ENCODE measurements at regions not wholly inside any gene's neighbourhood (a gene's known extent, or its start where the extent isn't known, plus 50 kb on each side); places are given as distances from the start of the nearest gene placed in this dataset.

DNA sequence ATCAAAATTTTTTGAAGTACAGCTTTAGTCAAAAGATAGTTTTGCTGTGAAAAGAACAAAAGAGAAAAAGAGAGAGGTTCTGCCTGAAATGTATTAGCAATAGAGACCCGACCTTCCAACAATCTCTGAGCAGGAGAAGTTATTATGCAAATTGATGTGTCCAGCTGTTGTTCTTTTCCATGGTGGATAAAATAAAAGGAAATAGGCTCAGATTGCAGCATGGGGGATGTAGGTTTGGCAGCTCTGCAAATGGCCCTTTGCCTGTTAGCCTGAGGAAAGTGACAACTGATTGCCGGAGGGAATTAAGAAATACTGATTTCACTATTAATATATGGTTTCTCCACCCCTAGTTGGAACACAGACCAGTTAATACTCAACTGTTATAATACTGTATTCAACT is 1283.2 kb upstream of the NXPH2 start:
- Histone ChIP-seq H3K4me3 (ENCODE audit: low read depth in 1 of 3, low read length in 3 of 3) (no peak overlapping the region), H3K36me3 (ENCODE audit: control insufficient read depth in 4 of 4, insufficient read depth in 3 of 4, low read depth in 1 of 4, low read length in 3 of 4) (no peaks in the 10 kb centered on the region), H3K27ac (ENCODE audit: low read depth in 1 of 2, low read length in 2 of 2) (no peak overlapping the region), H3K9me3 (ENCODE audit: control insufficient read depth in 4 of 4, low read length in 3 of 4) (no peaks in the 10 kb centered on the region), H3K4me1 (ENCODE audit: control insufficient read depth in 4 of 4, insufficient read depth in 4 of 4, low read length in 3 of 4) (no peaks in the 10 kb centered on the region), H3K27me3 (ENCODE audit: control insufficient read depth in 4 of 4, insufficient read depth in 4 of 4, low read length in 3 of 4) (no peaks in the 10 kb centered on the region), H3K9ac (ENCODE audit: low read depth in 1 of 2, low read length in 2 of 2) (no peak overlapping the region)
- DNase-seq (ENCODE audit: low spot score), result no peak
- TF ChIP-seq, protein P1, sequence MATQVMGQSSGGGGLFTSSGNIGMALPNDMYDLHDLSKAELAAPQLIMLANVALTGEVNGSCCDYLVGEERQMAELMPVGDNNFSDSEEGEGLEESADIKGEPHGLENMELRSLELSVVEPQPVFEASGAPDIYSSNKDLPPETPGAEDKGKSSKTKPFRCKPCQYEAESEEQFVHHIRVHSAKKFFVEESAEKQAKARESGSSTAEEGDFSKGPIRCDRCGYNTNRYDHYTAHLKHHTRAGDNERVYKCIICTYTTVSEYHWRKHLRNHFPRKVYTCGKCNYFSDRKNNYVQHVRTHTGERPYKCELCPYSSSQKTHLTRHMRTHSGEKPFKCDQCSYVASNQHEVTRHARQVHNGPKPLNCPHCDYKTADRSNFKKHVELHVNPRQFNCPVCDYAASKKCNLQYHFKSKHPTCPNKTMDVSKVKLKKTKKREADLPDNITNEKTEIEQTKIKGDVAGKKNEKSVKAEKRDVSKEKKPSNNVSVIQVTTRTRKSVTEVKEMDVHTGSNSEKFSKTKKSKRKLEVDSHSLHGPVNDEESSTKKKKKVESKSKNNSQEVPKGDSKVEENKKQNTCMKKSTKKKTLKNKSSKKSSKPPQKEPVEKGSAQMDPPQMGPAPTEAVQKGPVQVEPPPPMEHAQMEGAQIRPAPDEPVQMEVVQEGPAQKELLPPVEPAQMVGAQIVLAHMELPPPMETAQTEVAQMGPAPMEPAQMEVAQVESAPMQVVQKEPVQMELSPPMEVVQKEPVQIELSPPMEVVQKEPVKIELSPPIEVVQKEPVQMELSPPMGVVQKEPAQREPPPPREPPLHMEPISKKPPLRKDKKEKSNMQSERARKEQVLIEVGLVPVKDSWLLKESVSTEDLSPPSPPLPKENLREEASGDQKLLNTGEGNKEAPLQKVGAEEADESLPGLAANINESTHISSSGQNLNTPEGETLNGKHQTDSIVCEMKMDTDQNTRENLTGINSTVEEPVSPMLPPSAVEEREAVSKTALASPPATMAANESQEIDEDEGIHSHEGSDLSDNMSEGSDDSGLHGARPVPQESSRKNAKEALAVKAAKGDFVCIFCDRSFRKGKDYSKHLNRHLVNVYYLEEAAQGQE (IDR thresholded peaks at IDR 0.05), result no peak
- TF ChIP-seq HNF4G (IDR thresholded peaks at IDR 0.05), result no peak
- no peak for TF ChIP-seq RAD21 (IDR thresholded peaks at IDR 0.05)
- TF ChIP-seq HNF4A (conservative IDR thresholded peaks at IDR 0.05), result no peak
- TF ChIP-seq, protein P2, sequence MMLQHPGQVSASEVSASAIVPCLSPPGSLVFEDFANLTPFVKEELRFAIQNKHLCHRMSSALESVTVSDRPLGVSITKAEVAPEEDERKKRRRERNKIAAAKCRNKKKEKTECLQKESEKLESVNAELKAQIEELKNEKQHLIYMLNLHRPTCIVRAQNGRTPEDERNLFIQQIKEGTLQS (IDR thresholded peaks at IDR 0.05), result no peak
- 72% methylated on average over 2 of the region's 2 CpGs for WGBS

DNA sequence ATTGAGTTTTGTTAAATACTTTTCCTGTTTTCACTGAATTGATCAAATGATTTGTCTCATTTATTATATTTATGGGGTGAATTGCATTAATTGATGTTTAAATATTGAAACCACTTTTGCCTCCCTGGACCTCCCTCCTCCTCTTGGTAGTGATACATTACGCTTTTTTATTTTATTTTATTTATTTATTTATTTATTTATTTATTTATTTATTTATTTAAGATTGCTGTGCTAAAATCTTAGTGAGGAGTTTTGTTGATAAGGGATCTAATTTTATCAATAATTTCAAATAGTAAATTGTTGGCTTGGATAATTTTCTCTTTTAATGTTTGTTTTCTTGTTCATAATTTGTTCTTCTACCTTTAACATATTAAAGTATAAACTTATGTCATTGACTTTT is 1281.0 kb upstream of the NXPH2 start:
- Histone ChIP-seq H3K9me3 (ENCODE audit: control insufficient read depth in 4 of 4, low read length in 3 of 4) (no peaks in the 10 kb centered on the region), H3K36me3 (ENCODE audit: control insufficient read depth in 4 of 4, insufficient read depth in 3 of 4, low read depth in 1 of 4, low read length in 3 of 4) (no peaks in the 10 kb centered on the region), H3K27me3 (ENCODE audit: control insufficient read depth in 4 of 4, insufficient read depth in 4 of 4, low read length in 3 of 4) (no peaks in the 10 kb centered on the region), H3K9ac (ENCODE audit: low read depth in 1 of 2, low read length in 2 of 2) (no peak overlapping the region), H3K4me1 (ENCODE audit: control insufficient read depth in 4 of 4, insufficient read depth in 4 of 4, low read length in 3 of 4) (no peaks in the 10 kb centered on the region), H3K4me3 (ENCODE audit: low read depth in 1 of 3, low read length in 3 of 3) (no peak overlapping the region), H3K27ac (ENCODE audit: low read depth in 1 of 2, low read length in 2 of 2) (no peak overlapping the region)
- WGBS, result 81% methylated on average over 1 of the region's 1 CpG
- no peak for DNase-seq (ENCODE audit: low spot score)
- TF ChIP-seq, protein P1 (IDR thresholded peaks at IDR 0.05), result no peak
- no peak for TF ChIP-seq TAF1 (conservative IDR thresholded peaks at IDR 0.05)

DNA sequence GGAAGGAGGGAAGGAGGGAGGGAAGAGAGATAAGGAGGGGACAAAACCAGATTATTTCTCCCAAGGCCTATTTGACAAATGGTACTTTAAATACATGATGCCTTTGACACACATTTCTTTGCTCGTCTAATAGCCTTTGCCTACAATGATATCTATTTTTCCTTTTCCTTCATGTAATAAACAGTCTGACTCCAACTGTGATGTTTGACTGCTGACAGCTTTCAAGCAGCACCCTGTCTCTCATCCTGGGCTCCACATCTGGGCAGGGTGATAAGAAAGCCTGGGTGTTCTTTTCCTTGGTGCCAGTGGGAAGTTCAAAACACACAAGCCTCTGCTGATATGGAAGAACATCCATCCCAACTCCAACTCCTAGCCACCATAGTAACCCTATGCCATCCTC is 1277.7 kb upstream of the NXPH2 start:
- H3K27me3 ChIP-seq (ENCODE audit: control insufficient read depth in 4 of 4, insufficient read depth in 4 of 4, low read length in 3 of 4), result no peaks in the 10 kb centered on the region
- no peak overlapping the region for H3K9ac ChIP-seq (ENCODE audit: low read depth in 1 of 2, low read length in 2 of 2)
- no peak for TF ChIP-seq SP1 (IDR thresholded peaks at IDR 0.05)
- no peaks in the 10 kb centered on the region for H3K9me3 ChIP-seq (ENCODE audit: control insufficient read depth in 4 of 4, low read length in 3 of 4)
- no peak overlapping the region for H3K4me3 ChIP-seq (ENCODE audit: low read depth in 1 of 3, low read length in 3 of 3)
- H3K36me3 ChIP-seq (ENCODE audit: control insufficient read depth in 4 of 4, insufficient read depth in 3 of 4, low read depth in 1 of 4, low read length in 3 of 4), result no peaks in the 10 kb centered on the region
- 41% methylated on average over 1 of the region's 1 CpG for WGBS
- H3K27ac ChIP-seq (ENCODE audit: low read depth in 1 of 2, low read length in 2 of 2), result no peak overlapping the region
- no peak for DNase-seq (ENCODE audit: low spot score)
- H3K4me1 ChIP-seq (ENCODE audit: control insufficient read depth in 4 of 4, insufficient read depth in 4 of 4, low read length in 3 of 4), result no peaks in the 10 kb centered on the region

All from liver (tissue), 7 donors.